Smooth muscle cell of the brain vasculature (primary cell): ENCODE measurements at regions not wholly inside any gene's neighbourhood (a gene's known extent, or its start where the extent isn't known, plus 50 kb on each side); places are given as distances from the start of the nearest gene placed in this dataset.

Source experiments
- DNase-seq: peaks from one replicate; pipeline ENCODE4 v3.0.0-alpha.2; 2012; ENCODE audit warnings: low read depth, low spot score

DNA sequence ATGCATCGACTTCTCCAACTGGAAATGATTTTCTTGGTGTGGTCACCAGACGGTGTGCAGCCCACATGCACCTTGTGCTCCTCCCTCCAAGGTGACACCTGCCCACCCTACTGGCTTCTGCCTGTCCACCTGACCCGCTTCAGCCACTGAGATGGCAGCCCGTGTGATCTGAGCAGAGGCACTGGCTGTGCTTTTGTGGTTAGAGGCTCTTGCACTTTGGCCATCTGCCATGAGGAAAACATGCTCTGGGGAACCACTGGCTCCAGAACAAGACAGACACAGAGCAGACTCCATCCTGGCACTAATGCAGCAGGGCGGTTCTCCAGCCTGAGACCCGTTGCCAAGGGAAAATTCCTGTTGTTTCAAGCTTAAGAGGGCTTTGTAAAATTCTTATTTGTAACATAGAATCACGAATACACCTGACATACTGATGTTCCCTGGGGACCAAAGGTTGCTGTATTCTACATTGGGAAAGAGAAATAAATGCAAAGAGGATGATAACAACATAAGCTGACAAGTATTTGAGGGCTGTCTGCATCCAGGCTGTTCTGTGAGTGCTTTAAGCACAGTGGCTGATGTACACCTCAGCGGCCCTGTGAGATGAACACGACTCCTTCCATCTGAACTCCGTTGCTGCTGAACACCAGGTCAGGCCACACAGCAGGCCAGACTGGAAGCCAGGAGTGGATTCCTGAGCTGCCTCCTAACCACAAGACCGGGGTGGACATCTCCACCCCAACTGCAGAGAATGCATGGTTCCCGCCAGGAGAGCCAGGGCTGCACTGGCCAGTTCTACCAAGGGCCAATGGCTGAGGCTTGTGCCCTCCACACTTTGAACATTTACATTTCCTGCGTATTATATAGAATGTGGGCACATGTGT, 820.4 kb downstream of the GALR1 start:
- DNase-seq, result no peak

DNA sequence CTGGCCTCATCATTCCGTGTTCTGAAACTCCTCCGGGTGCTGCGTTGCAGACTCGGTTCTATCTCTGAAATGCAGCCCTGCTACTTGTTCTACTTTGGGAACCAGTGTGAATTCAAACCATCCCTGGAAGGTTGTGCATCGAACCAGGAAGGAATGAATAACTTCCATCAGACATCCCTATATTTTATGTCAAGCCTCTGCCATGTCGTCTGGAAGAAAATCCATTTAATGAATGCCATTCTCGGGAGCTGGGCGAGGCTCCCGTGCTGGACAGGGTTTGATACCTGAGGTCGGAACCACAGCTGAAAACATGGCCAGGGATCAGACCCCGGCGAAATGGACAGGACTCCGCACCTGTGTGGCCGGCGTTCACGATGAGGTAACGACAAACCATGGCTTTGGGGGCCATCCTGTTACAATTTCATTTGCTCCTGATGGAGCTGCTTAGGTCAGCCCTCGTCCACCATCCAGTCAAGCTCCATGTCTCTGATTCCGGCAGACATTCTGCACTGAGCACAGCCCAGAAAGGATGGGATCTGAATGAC, 821.6 kb downstream of the GALR1 start:
- DNase-seq, result no peak

DNA sequence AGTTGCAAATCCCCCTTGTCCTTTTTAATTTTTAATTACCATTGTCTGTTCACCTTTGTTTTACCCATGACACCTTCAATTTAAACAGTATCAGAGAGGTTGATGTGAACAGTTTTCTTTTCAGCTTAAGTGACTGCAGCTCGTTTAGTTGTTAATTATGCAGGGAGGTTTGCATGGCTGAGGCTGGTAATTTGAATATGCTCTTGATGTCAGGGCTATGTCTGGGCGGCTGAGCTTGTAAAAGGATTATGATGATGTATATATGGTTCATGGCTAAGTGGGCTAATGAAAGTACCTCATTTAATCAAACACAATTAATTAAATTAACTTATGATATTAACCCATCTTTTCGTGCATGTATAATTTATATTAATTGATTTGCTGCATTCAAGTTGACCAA, 822.1 kb downstream of the GALR1 start:
- DNase-seq, result no peak

DNA sequence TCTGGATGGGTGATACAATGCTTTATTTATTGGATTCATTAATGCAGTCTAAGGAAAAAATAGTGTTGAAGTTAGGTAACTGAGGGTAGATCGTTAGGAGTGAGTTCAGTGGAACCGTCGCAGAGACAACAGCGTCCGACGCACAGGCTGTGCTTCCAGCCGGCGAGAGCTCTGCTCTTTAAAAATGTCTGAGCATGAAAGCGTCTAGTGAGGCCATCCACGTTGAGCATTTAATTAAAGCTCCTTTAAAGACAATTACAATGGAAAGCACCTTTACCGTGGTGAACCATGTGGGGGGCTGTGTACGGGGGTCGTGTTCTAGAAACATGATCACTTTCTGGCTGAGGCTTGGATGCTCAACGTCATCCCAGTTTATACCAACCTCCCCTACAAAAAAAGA, 822.7 kb downstream of the GALR1 start:
- no peak for DNase-seq

DNA sequence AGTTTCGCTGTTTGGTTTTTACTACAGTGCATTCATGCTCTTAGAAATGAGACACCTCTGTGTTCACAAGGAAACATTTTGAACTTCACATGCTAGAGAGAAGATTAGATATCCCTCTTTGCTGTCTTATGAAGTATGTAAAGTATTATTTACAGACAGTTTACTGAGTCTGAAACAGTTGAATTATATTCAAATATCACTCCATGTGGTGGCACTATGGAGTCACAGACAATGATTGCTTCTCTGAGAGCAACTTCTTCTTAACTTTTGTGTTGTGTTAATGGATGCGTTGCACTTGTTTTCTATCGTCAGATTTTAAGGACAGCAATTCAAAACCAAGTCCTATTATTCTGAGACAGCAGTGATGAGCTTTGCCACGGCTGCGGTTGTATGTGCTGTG, 823.6 kb downstream of the GALR1 start:
- no peak for DNase-seq

DNA sequence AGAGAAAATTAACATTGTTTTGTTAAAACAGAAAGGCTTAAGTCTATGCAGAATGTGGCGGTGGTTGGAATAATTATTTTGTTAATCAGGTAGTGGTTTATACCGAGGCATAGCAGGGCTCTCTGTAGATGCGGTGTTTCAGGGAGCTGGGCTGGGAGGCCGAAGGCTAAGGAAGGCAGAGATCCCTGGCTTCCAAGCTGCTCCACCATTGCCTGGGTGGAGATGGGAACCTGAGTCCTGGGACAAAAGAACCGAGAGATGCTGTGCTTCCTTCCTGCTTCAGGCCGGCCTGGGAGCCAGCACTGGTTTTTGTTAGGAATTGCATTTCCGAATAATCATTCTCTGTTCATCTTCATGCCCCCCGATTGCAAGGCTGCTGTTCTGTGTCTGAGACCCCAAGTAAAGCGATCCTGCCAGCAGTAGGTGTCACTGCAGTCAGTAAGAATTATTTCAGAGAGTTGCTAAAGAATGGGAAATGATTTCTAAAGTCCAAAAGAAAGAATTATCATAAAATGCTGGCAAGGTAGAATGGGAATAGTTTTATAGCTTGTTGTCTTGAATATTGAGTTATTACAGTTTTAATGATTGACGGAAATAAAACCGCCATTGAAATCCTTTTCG, 824.9 kb downstream of the GALR1 start:
- DNase-seq, result no peak

DNA sequence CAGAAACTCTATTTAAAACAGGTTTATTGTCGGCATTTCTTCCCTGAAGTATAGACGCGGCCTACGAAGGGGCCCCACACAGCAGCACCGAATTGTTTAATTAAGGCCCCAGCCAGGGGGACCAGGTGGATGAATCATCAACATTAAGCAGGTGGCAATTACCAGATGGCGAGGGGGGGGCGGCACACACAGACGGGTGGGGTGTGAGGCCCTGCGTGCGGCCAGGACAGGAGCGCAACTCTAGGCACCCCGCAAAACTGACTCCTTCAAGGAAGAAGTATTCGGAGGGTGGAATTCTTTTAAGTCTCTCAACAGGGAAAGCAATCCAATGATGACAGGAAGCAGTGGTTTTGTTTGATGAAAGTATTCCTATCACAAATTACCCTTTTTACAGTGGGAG, 830.4 kb downstream of the GALR1 start:
- no peak for DNase-seq

DNA sequence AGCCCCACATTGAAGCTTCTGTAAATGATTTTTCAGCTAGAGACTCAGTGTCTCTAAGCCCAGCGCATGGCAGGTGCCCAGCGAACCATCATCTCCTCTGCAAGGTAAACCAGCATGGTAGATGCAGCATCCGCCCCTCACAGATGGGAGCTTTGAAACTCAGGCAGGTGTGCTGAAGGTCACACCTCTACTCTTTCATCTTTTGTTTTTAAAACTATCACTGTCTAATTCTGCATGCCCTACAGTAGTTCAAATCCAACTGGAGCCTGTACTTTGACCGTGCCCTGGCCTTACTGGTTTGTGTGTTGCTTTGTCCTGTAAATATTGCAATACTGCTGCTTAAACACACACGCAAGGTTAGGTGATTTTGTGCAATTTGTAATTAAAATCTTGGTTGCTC, 831.1 kb downstream of the GALR1 start:
- no peak for DNase-seq

DNA sequence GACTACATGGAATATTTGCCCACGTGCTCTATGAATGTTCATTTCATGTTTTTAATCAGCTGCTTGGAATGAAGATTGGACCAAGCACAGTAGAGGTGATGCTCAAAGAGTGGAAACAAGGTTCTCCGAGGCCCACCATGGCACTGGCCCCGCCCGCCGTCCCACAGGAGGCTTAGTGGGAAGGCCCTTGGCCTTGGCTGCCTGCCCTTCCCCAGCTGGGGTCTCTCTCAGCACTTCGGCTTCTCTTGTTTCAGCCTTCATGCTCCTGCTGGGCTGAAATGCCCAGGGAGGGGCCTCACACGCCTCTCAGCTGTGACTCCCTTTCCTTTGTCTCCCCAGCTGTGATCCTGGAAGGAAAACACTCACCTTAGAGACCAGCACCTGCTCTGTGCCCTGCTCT, 833.2 kb downstream of the GALR1 start:
- DNase-seq, result no peak

DNA sequence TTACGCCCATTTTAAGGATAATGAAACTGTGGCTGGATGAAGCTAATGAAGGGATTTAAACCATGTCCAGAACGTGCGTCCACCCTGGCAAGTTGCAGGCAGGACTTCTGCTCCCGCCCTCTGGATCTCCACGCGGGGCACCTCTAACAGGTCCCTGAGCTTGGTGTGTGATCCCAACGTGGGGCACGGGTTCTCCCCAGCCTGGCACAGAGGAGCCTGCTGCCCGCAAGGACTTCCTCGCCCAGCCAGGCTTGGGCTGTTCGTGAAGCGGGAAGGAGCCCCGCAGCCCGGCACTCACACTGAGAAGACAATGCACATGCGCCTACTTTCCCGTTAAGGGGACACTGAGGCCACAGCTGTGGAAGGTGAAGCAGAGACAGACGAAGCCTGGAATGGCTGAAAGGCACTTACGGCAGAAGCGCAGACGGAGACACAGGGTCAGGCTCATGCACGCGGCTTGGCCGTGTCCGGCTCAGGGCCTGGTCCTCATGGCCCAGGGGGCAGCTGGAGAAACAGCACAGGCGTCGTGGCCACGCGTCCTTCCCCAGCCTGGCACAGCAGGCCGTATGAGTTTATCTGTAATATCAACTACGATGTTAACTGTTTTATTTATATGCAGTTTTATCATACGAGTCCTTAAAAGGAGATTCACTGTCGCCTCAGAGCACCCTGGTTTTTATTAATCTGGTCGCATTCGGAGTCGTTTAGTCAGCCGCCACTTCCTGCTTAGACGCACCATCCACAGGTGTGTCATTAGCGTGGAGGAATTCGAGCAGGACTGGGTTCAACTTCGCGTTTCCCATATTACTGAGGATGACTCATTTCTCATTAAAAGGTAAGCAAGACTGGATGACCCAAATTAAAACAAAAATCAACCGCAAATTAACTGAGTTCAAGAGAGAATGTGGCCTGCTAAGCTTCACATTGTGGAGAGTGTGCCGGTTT, 835.9 kb downstream of the GALR1 start:
- no peak for DNase-seq

DNA sequence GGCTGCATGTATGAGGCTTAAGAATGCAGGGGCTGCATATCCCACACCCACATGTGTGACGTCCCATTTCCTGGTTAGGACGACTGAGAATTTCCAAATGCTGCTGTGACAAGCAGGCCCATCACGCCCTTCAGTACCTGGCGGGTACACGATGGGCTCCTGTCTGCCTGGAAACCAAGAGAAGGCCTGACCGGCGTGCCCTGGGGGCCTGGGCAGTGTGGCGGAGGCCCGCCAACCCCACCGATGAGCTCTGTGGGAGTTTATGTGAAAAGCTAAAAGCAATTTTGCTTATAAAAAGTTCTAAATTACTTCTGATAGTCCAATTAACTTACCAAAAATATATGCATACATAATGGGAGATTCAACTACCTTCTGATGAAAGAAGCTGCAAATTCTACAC, 837.3 kb downstream of the GALR1 start:
- DNase-seq, result no peak

DNA sequence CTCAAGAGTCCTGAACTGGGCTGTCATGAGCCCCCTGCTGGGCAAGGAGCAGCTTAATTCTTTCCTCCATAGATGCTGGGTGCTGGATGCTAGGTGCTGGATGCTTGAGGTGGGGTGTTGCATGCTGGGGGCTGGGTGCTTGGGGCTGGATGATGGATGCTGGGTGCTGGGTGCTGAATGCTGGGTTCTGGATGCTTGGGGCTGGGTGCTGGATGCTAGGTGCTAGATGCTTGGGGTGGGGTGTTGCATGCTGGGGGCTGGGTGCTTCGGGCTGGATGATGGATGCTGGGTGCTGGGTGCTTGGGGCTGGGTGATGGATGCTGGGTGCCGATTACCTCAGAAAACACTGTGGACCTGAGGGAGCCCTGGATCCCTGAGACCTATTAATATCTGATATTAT, 837.7 kb downstream of the GALR1 start:
- no peak for DNase-seq

DNA sequence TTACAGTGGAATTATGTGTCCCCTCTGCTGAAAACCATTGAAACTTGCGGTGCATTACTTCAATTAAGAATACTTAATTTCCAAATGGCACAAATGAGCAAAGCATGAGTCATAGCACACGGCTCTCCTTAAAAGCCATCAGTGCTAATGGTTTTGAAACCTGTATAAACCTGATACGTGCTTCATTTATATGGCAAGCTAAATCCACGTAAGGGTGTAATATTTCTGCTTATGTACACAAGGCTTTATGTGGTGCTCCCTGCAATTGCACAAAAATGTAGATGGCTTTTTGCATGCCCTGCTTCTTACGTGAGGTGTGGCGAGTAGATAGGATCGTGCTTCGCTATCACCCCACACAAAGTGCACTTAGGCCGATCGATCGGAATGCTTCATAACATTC, 840.9 kb downstream of the GALR1 start:
- no peak for DNase-seq

DNA sequence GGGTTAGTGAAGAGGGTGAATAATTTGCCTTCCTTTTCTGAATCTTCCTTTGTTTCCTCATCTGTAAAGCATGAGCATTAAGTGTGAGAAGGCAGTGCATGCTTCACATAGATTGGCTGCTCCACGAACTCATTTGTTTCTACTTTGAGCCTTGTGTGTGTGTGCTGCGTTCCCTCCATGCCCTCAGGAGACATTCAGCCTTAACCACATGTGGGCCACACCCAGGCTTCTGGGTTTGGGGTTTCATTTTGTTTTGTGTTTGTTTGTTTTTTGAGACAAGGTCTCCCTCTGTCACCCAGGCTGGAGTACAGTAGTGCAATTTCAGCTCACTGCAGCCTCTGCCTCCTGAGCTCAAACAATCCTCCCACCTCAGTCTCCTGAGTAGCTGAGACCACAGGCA, 843.3 kb downstream of the GALR1 start:
- DNase-seq, result no peak

DNA sequence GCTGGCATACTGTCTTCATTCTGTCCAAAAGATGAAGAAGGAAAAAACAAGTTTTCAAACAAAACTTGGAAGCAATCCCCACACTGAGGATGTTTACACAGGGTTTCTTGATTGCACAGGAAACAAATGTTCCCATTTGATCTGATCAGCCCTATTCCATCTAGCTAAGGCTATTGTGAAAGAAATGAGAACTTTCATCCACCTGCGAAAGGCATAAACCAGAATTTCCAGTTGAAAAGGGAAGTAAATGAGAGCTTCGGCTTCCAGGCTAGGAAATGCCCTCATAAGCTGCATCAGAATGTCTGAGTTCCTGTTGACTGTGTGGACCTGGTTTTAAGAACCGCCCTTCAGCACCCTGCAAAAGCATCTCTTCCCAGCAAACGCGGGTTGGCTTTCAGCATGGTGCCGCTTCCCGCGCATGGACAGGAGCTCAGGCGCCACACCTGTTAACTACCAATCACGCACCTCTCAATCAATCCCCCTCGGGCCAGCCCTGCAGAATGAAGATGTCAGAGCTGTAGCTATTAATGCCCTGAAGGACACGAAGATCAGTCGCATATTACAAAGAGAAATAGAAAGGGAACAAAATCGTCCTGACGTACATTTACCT, 850.4 kb downstream of the GALR1 start:
- DNase-seq, result no peak

DNA sequence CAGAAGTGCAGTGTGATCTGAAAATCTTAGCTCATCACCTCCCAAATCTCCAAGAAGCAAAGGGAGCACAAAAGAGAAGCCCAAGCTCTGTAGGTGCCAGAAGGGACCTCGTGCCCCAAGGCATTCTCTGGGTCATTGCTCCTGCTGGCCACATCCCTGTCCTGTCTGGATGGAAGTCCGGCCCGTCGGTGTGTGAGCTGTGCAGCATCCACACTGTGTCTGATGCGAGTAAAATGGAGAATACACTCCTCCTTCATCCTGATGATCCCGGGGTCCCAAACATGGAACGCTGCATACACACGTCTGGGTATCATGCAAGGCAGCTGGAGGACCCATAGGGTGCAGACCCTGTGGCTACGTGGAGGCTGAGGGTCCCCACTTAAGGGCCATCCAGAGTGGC, 851.4 kb downstream of the GALR1 start:
- no peak for DNase-seq

DNA sequence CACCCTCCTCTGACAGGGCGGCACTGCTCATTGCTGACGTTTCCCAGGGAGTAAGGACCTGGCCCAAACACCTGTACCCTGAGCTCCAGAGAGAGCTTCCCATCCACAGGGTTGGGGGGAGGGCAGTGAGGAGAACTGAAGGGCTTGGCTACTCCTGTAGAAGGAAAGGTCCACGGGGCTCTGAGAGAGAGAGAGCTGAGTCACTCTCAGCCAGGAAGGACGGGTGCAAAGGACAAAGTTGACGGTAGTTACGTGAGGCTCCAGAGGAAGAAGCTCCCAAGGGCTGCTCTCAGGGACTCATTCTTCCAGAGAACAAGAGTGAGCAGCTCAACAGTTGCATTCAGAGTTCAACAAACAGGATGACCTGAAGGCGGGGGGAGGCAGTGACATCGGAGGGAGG, 852.5 kb downstream of the GALR1 start:
- DNase-seq, result no peak

DNA sequence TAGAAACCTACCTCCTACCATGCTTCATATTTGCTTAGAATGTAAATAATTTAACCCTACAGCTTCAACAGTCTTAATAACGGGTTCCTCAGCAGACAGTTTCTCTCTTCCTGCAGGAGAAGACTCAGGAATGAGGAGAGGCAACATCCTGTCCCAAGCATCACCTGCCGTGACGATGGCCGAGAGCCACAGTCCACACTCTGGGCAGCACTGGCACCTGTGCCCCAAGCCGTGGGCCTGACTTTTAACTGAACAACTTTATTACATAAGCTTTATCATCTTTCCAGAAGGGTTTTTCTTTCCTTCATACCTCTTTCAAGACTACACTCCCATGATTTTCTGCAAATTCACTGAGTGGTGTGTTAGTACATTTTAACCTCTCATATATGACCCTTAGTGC, 856.0 kb downstream of the GALR1 start:
- no peak for DNase-seq

DNA sequence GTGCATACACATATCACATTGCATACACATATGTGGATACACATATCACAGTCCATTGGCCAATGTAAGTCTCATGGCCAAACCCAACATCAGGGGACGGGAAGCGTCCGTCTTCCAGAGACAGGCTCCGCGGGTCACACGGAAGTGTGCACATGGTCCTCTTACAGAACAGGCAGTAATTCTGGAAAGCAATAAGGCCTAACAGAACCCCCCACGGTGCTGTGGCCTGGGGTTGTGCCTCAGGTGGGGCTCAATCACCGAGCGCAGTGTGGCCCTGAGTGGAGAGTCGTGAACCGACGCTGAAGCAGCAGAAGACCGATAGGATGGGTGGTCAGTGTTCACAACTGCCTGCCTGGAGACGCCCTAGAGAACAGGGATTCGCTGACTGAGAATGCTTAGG, 857.3 kb downstream of the GALR1 start:
- no peak for DNase-seq

DNA sequence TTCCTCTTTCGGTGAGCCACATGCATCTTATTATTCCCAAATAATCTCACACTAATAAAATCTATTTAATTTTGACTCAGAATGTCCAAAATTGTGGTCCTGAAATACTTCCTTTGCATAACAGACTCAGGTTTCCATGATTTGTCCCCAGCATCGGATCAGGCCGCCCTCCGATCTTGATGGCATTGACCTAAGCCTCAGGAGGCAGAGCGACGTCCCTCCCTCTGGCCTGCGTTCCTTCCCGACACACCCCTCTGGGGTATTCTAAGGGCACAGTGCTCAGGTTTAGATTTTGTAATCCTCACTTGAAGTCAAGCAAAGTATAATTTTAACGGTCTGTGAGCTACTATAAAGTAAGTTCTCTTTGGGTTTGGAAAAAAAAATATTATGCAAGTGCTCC, 857.7 kb downstream of the GALR1 start:
- DNase-seq, result no peak

DNA sequence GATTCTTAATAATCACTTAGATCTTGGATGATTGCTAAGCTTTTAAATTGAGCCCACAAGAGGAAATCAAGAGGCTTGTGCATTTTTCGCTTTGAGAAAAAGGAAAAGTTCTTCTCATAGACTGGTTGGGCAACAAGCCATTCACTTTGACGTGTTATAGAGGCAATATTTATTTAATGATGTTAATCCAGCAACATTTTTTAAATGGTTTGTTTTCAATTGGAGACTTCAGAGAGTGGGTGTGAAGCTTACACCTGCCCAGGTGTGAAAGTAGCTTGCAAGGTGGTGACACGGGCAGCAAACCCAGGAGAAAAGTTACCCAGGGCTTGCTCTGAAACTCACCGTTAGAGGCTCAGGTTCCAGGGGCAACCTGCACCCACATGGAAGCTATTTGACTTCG, 858.9 kb downstream of the GALR1 start:
- DNase-seq, result no peak
